Neural progenitor cell (in vitro differentiated cells): ENCODE measurements at regions not wholly inside any gene's neighbourhood (a gene's known extent, or its start where the extent isn't known, plus 50 kb on each side); places are given as distances from the start of the nearest gene placed in this dataset.

Source experiments
- CTCF ChIP-seq: fragments of 200-600 bp; sonication (generic); IDR thresholded peaks from 2 replicates; pipeline ENCODE4 v1.5.1; 2017; ENCODE audit warnings: antibody characterized with exemption, mild to moderate bottlenecking
- EZH2 ChIP-seq: fragments of 200-600 bp; sonication (generic); IDR thresholded peaks from 2 replicates; pipeline ENCODE4 v1.6.1; 2017; ENCODE audit warnings: antibody characterized with exemption, mild to moderate bottlenecking, moderate library complexity
- EZH2phosphoT487 ChIP-seq: fragments of 200-600 bp; sonication (generic); IDR thresholded peaks from 2 replicates; pipeline ENCODE4 v1.6.1; 2017; ENCODE audit warnings: antibody characterized with exemption

- TF ChIP-seq CTCF (no peak), EZH2phosphoT487 (no peak), EZH2 (no peak)
Observed at GRCh38 chr10:62979921-62980320, 153.2 kb upstream of the NRBF2 start.
